Endothelial cell of umbilical vein (primary cell): ENCODE measurements at regions not wholly inside any gene's neighbourhood (a gene's known extent, or its start where the extent isn't known, plus 50 kb on each side); places are given as distances from the start of the nearest gene placed in this dataset.

Source experiments
- EZH2 ChIP-seq: IDR thresholded peaks from 2 replicates; pipeline ENCODE4 v1.6.1; 2012; ENCODE audit warnings: borderline replicate concordance, low read depth, mild to moderate bottlenecking, moderate library complexity, low read length, inconsistent platforms; ENCODE audit not compliant: severe bottlenecking
- POLR2A ChIP-seq: IDR thresholded peaks from 2 replicates; pipeline ENCODE4 v1.6.1; 2012; ENCODE audit warnings: low read depth, mild to moderate bottlenecking, control low read depth, low read length
- TF ChIP-seq, protein P1 (sequence below): IDR thresholded peaks from 2 replicates; pipeline ENCODE4 v1.6.1; 2011; ENCODE audit not compliant: insufficient read depth, insufficient read length
- TF ChIP-seq, protein P2 (sequence below), 2 donors: IDR thresholded peaks; 1 replicate in 1 of 2; 2 replicates in 1 of 2; pipeline ENCODE4 v1.5.1; 2011; ENCODE audit warnings: low read length in 2 of 2, mild to moderate bottlenecking in 2 of 2, moderate library complexity in 2 of 2, control low read depth in 1 of 2, inconsistent platforms in 1 of 2, low read depth in 1 of 2; ENCODE audit not compliant: insufficient read depth in 1 of 2; ENCODE audit errors: extremely low read depth in 1 of 2

DNA sequence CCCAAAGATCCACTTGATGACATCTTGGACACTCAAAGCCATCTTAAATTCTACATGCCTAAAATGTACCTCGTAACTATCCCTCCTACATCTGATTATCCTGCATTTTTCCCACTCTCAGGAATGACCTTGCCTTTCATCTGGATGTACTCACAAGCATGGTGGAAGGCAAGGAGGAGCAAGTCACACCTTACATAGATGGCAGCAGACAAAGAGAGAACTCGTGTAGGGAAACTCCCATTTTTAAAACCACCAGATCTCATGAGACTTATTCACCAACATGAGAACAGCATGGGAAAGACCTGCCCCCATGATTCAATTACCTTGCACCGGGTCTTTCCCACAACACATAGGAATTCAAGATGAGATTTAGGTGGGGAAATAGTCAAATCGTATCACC lies 616.0 kb downstream of the MCTP2 start:
- TF ChIP-seq, protein P1, sequence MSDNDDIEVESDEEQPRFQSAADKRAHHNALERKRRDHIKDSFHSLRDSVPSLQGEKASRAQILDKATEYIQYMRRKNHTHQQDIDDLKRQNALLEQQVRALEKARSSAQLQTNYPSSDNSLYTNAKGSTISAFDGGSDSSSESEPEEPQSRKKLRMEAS: no peak
- TF ChIP-seq, protein P2, sequence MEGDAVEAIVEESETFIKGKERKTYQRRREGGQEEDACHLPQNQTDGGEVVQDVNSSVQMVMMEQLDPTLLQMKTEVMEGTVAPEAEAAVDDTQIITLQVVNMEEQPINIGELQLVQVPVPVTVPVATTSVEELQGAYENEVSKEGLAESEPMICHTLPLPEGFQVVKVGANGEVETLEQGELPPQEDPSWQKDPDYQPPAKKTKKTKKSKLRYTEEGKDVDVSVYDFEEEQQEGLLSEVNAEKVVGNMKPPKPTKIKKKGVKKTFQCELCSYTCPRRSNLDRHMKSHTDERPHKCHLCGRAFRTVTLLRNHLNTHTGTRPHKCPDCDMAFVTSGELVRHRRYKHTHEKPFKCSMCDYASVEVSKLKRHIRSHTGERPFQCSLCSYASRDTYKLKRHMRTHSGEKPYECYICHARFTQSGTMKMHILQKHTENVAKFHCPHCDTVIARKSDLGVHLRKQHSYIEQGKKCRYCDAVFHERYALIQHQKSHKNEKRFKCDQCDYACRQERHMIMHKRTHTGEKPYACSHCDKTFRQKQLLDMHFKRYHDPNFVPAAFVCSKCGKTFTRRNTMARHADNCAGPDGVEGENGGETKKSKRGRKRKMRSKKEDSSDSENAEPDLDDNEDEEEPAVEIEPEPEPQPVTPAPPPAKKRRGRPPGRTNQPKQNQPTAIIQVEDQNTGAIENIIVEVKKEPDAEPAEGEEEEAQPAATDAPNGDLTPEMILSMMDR (IDR thresholded peaks at IDR 0.05; ENCODE audit: extremely low read depth in 1 of 2, insufficient read depth in 1 of 2, low read depth in 1 of 2, low read length in 2 of 2): no peak
- TF ChIP-seq POLR2A: no peak
- no peak for TF ChIP-seq EZH2
